H1 (cell line): ENCODE measurements at regions not wholly inside any gene's neighbourhood (a gene's known extent, or its start where the extent isn't known, plus 50 kb on each side); places are given as distances from the start of the nearest gene placed in this dataset.

Experiments used
- CTCF ChIA-PET: fragments of 300-600 bp; sonication (Branson Sonifier 250); formaldehyde crosslinking; loops from one replicate; lab custom pipeline; 2021; ENCODE audit not compliant: partially characterized antibody; lab: Charles Lee
- POLR2A ChIA-PET: fragments of 300-600 bp; sonication (Branson Sonifier 250); formaldehyde crosslinking; loops from one replicate; lab custom pipeline; 2021; ENCODE audit warnings: inconsistent platforms; ENCODE audit not compliant: partially characterized antibody; lab: Charles Lee
- DNase-seq, 2 experiments: peaks; one replicate each; pipeline versions ENCODE4 v3.0.0 to v3.0.0-alpha.2; 2010 to 2022; ENCODE audit warnings: low spot score in 2 of 2, low read depth in 1 of 2, mixed read lengths in 1 of 2
- FAIRE-seq: peaks from 2 replicates; lab custom pipeline; 2011; peaks lifted over from hg19 to GRCh38; lab: Jason Lieb, UNC
- H2AFZ ChIP-seq: 2 replicates; pipeline ENCODE4 v1.8.1; 2012; ENCODE audit warnings: low read length, inconsistent platforms
- H2AK5ac ChIP-seq: 2 replicates; pipeline ENCODE4 v1.6.1; 2013; ENCODE audit warnings: low read depth, low read length
- H2BK120ac ChIP-seq: replicated peaks from 2 replicates; pipeline ENCODE3; 2013; ENCODE audit warnings: low read depth, low read length, inconsistent platforms
- H2BK12ac ChIP-seq: 2 replicates; pipeline ENCODE4 v1.6.1; 2013; ENCODE audit warnings: low read depth, low read length
- H2BK15ac ChIP-seq: 2 replicates; pipeline ENCODE4 v1.6.1; 2013; ENCODE audit warnings: low read length
- H2BK20ac ChIP-seq: 2 replicates; pipeline ENCODE4 v1.6.1; 2013; ENCODE audit warnings: low read length
- H2BK5ac ChIP-seq: 2 replicates; pipeline ENCODE4 v1.6.1; 2013; ENCODE audit warnings: low read depth, low read length
- H3K14ac ChIP-seq: 2 replicates; pipeline ENCODE4 v1.6.1; 2013; ENCODE audit warnings: inconsistent platforms; ENCODE audit not compliant: insufficient read length
- H3K18ac ChIP-seq: 2 replicates; pipeline ENCODE4 v1.6.1; 2013; ENCODE audit warnings: low read length; ENCODE audit errors: extremely low read depth
- H3K23ac ChIP-seq: 2 replicates; pipeline ENCODE4 v1.6.1; 2013; ENCODE audit warnings: inconsistent platforms; ENCODE audit not compliant: insufficient read length
- H3K23me2 ChIP-seq: 2 replicates; pipeline ENCODE4 v1.6.1; 2013; ENCODE audit warnings: low read depth, low read length
- H3K27ac ChIP-seq: 2 replicates; pipeline ENCODE4 v1.6.1; 2011; ENCODE audit warnings: low read depth, low read length, inconsistent platforms
- H3K27me3 ChIP-seq, 4 experiments: replicated peaks in 1 of 4; 1 replicate in 1 of 4; 2 replicates in 3 of 4; pipeline versions ENCODE4 v1.6.1 to v1.8.1; 2011 to 2013; ENCODE audit warnings: low read length in 3 of 4, mild to moderate bottlenecking in 3 of 4, inconsistent platforms in 2 of 4, mixed read lengths in 2 of 4, moderate library complexity in 1 of 4; ENCODE audit not compliant: control insufficient read depth in 3 of 4, insufficient read depth in 3 of 4; ENCODE audit errors: extremely low read depth in 1 of 4
- H3K36me3 ChIP-seq, 4 experiments: 2 replicates each; pipeline versions ENCODE4 v1.6.1 to v1.8.1; 2011 to 2013; ENCODE audit warnings: mild to moderate bottlenecking in 4 of 4, low read length in 3 of 4, moderate library complexity in 2 of 4, control low read depth in 1 of 4, inconsistent platforms in 1 of 4; ENCODE audit not compliant: insufficient read depth in 4 of 4, control insufficient read depth in 2 of 4
- H3K4ac ChIP-seq: replicated peaks from 2 replicates; pipeline ENCODE3; 2013; ENCODE audit warnings: low read length, low read depth, mixed read lengths, inconsistent platforms; ENCODE audit not compliant: insufficient read length
- H3K4me1 ChIP-seq, 4 experiments: replicated peaks in 1 of 4; 1 replicate in 1 of 4; 2 replicates in 3 of 4; pipeline versions ENCODE4 v1.6.1 to v1.8.1; 2011 to 2013; ENCODE audit warnings: low read length in 3 of 4, inconsistent platforms in 2 of 4, mixed read lengths in 1 of 4; ENCODE audit not compliant: insufficient read depth in 4 of 4, control insufficient read depth in 3 of 4
- H3K4me2 ChIP-seq, 2 experiments: 2 replicates each; pipeline versions ENCODE4 v1.6.1 to v1.8.1; 2011 to 2013; ENCODE audit warnings: low read depth in 2 of 2, low read length in 2 of 2, control low read depth in 1 of 2, inconsistent platforms in 1 of 2, mild to moderate bottlenecking in 1 of 2; ENCODE audit not compliant: insufficient read depth in 1 of 2
- H3K4me3 ChIP-seq, 4 experiments: fragments of 200-600, 300-600 bp in 1 of 4; sonication (generic), shearing (Covaris generic), sonication (Bioruptor Twin) in 1 of 4; 2 replicates each; pipeline versions ENCODE4 v1.5.1 to v1.8.1; 2011 to 2016; ENCODE audit warnings: low read length in 4 of 4, low read depth in 3 of 4, control low read depth in 2 of 4, inconsistent platforms in 2 of 4, mild to moderate bottlenecking in 2 of 4, mixed read lengths in 1 of 4, moderate library complexity in 1 of 4; ENCODE audit not compliant: insufficient read depth in 2 of 4; ENCODE audit errors: extremely low read depth in 1 of 4
- H3K56ac ChIP-seq: replicated peaks from 2 replicates; pipeline ENCODE3; 2013; ENCODE audit warnings: low read depth, mild to moderate bottlenecking, mixed read lengths, low read length, inconsistent platforms; ENCODE audit not compliant: insufficient read length
- H3K79me1 ChIP-seq: 2 replicates; pipeline ENCODE4 v1.6.1; 2013; ENCODE audit warnings: low read depth, low read length, control low read depth
- H3K79me2 ChIP-seq, 2 experiments: 2 replicates each; pipeline versions ENCODE4 v1.6.1 to v1.8.1; 2012 to 2013; ENCODE audit warnings: low read length in 2 of 2, mild to moderate bottlenecking in 2 of 2, inconsistent platforms in 1 of 2; ENCODE audit not compliant: insufficient read depth in 2 of 2, control insufficient read depth in 1 of 2
- H3K9ac ChIP-seq, 4 experiments: replicated peaks in 1 of 4; 1 replicate in 1 of 4; 2 replicates in 3 of 4; pipeline versions ENCODE4 v1.6.1 to v1.8.1; 2011 to 2013; ENCODE audit warnings: low read depth in 3 of 4, low read length in 3 of 4, control low read depth in 2 of 4, mild to moderate bottlenecking in 2 of 4, moderate library complexity in 2 of 4, inconsistent platforms in 1 of 4; ENCODE audit errors: extremely low read depth in 1 of 4
- H3K9me3 ChIP-seq, 2 experiments: 2 replicates each; pipeline versions ENCODE4 v1.6.1 to v1.8.1; 2012 to 2013; ENCODE audit warnings: mild to moderate bottlenecking in 2 of 2, moderate library complexity in 2 of 2, control low read depth in 1 of 2, inconsistent platforms in 1 of 2, low read depth in 1 of 2, low read length in 1 of 2, mixed read lengths in 1 of 2; ENCODE audit not compliant: insufficient read depth in 2 of 2
- H4K20me1 ChIP-seq, 2 experiments: replicated peaks in 1 of 2; 2 replicates each; pipeline versions ENCODE3 to v1.8.1; 2011 to 2013; ENCODE audit warnings: inconsistent platforms in 2 of 2, low read length in 2 of 2, mild to moderate bottlenecking in 1 of 2; ENCODE audit not compliant: insufficient read depth in 2 of 2, control insufficient read depth in 1 of 2
- H4K5ac ChIP-seq: 2 replicates; pipeline ENCODE4 v1.6.1; 2013; ENCODE audit warnings: low read length, low read depth, mixed read lengths, inconsistent platforms; ENCODE audit not compliant: insufficient read length
- H4K8ac ChIP-seq: 2 replicates; pipeline ENCODE4 v1.8.0; 2013; ENCODE audit warnings: mild to moderate bottlenecking, moderate library complexity, low read length, inconsistent platforms; ENCODE audit not compliant: insufficient read depth; ENCODE audit errors: extremely low read depth
- H4K91ac ChIP-seq: replicated peaks from 2 replicates; pipeline ENCODE3; 2013; ENCODE audit warnings: low read length, mixed read lengths, inconsistent platforms; ENCODE audit not compliant: insufficient read length
- KDM5A ChIP-seq: fragments of 200-600 bp; IDR thresholded peaks from 2 replicates; pipeline ENCODE4 v1.7.1; 2012; ENCODE audit warnings: mild to moderate bottlenecking, low read length, inconsistent platforms, mixed read lengths
- MAFK ChIP-seq: IDR thresholded peaks from 2 replicates; pipeline ENCODE4 v1.6.1; 2012; ENCODE audit warnings: low read depth, mild to moderate bottlenecking, improper control_type of control experiment, low read length
- whole genome bisulfite sequencing, 2 experiments: shearing (Covaris generic) in 1 of 2; methylation state at CpG; one replicate each; pipeline versions ENCODE4 v1.1.6 to v1.1.7; 2013 to 2015; ENCODE audit warnings: low lambda C conversion rate in 2 of 2, mixed read lengths in 2 of 2, inconsistent platforms in 1 of 2, low coverage in 1 of 2, missing lambda C conversion rate in 1 of 2; ENCODE audit not compliant: insufficient replicate concordance in 2 of 2, insufficient coverage in 1 of 2, insufficient read length in 1 of 2; ENCODE audit errors: extremely low coverage in 1 of 2, missing lambda C conversion rate in 1 of 2; 5-methylcytosine and 5-hydroxymethylcytosine counted together
- TF ChIP-seq, protein P1 (sequence below): IDR thresholded peaks from 2 replicates; pipeline ENCODE4 v1.6.1; 2011; ENCODE audit warnings: low read depth, mild to moderate bottlenecking, low read length; ENCODE audit not compliant: insufficient read depth

- no peaks in the 10 kb centered on the region for H4K20me1 ChIP-seq
- no peak overlapping the region for H2BK120ac ChIP-seq
- H3K14ac ChIP-seq: no peak overlapping the region
- no peak overlapping the region for H2BK20ac ChIP-seq
- 87% methylated on average over 7 of the region's 7 CpGs; no CpG with 5 or more reads in 1 of the 2 experiments for WGBS, 2 experiments
- H2BK15ac ChIP-seq: no peak overlapping the region
- no peak overlapping the region for H2AK5ac ChIP-seq
- no peaks in the 10 kb centered on the region for H3K9me3 ChIP-seq
- TF ChIP-seq MAFK (no peak), KDM5A (no peak)
- TF ChIP-seq, protein P1, sequence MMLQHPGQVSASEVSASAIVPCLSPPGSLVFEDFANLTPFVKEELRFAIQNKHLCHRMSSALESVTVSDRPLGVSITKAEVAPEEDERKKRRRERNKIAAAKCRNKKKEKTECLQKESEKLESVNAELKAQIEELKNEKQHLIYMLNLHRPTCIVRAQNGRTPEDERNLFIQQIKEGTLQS: no peak
- no peak overlapping the region for H3K4ac ChIP-seq
- H3K18ac ChIP-seq: no peak overlapping the region
- H4K91ac ChIP-seq: no peak overlapping the region
- no peaks in the 10 kb centered on the region for H3K36me3 ChIP-seq
- H3K79me1 ChIP-seq: no peaks in the 10 kb centered on the region
- no peak overlapping the region for H3K27ac ChIP-seq
- no peak overlapping the region for H2BK5ac ChIP-seq
- peaks cover 0 to 4% (median under 1%) of the 10 kb centered on the region in 4 experiments; a peak in 1 of 7 replicates for H3K4me1 ChIP-seq
- no peak overlapping the region for H3K4me2 ChIP-seq
- CTCF ChIA-PET: interaction anchor here (0.6 to 1.2 kb wide), 2 partner anchors 10 to 286 kb away, joined by 3 read pairs; no protein-coding TSS in a partner anchor
- DNase-seq (no peak), FAIRE-seq (no peak)
- POLR2A ChIA-PET: no interaction called here
- H2BK12ac ChIP-seq: no peak overlapping the region
- H3K9ac ChIP-seq: no peak overlapping the region
- no peak overlapping the region for H3K23ac ChIP-seq
- no peak overlapping the region for H4K5ac ChIP-seq
- H3K4me3 ChIP-seq: no peak overlapping the region
- H3K27me3 ChIP-seq: no peaks in the 10 kb centered on the region
- no peak overlapping the region for H4K8ac ChIP-seq
- no peak overlapping the region for H2AFZ ChIP-seq
- no peak overlapping the region for H3K56ac ChIP-seq
- H3K79me2 ChIP-seq: no peaks in the 10 kb centered on the region
- H3K23me2 ChIP-seq: no peaks in the 10 kb centered on the region
Measured at GRCh38 chr12:63389211-63389610, 238.2 kb upstream of the AVPR1A start.
